Stimulated activated CD4-positive, alpha-beta T cell treated with anti-CD3 and anti-CD28 coated beads, TNF-alpha, amount 100 ng/mL, for 48 hours (primary cell): ENCODE measurements at regions not wholly inside any gene's neighbourhood (a gene's known extent, or its start where the extent isn't known, plus 50 kb on each side); places are given as distances from the start of the nearest gene placed in this dataset.

Source experiments
- DNase-seq, 3 donors: peaks; one replicate each; pipeline ENCODE4 v3.0.0-alpha.2; 2020; ENCODE audit warnings: low read depth in 3 of 3

GRCh38 chr12:60138526-60138925, 542.7 kb downstream of the SLC16A7 start:
- DNase-seq, result no peak

GRCh38 chr12:60144395-60144794, 548.6 kb downstream of the SLC16A7 start:
- no peak for DNase-seq

DNA sequence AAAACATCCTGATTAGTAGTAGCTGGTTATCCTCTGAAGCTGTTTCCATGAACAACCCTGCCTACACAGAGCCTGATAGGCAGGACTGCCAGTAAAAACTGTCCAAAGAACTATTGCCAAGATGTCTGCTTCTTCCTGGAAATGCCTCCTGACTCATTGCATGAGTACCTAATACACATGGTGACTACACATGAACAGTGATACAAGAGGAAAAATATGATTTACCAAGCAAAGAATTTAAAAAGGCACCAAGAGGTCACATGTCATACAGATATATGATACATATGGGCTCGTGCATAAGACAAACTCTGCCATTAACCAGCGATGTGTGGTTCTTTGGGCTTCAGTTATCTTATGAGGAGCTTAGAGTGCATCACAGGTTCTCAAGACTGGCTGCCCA, 552.3 kb downstream of the SLC16A7 start:
- no peak for DNase-seq

DNA sequence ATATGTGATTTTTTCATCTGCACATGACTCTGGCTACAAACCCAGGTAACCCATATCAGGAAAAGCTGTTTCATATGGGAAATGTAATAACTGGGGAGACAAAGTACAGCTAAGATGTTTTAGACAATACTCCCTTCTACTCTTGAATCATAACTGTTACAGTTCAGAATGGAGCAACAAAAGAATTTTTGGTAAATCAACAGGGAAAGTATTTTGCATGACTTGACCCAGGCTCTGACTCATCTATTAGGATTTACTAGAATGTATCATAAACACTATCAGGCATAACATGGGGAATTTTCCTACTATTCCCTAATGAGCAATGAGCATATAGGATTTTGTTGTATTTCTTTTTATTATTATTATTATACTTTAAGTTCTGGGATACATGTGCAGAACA, 553.0 kb downstream of the SLC16A7 start:
- no peak for DNase-seq

- DNase-seq, result no peak
Observed at GRCh38 chr12:60152756-60153155, 556.9 kb downstream of the SLC16A7 start.

DNA sequence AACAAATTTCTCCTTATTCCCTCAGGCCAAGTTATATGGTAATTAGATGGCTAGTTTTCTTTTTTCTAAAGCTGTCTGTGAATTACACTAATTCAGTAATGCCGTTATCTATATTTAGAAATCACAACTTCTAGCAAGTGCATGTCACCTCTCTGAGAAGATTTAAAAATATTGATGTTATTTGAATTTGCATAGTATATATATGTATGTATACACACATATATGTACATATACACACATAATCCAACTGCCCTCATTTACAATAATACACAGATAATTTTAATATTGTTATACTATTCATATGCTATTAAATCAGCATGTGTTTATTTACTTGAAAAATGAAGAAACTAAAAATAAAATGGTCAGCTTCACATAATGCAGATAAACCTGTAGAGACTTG, 563.9 kb downstream of the SLC16A7 start:
- no peak for DNase-seq

DNA sequence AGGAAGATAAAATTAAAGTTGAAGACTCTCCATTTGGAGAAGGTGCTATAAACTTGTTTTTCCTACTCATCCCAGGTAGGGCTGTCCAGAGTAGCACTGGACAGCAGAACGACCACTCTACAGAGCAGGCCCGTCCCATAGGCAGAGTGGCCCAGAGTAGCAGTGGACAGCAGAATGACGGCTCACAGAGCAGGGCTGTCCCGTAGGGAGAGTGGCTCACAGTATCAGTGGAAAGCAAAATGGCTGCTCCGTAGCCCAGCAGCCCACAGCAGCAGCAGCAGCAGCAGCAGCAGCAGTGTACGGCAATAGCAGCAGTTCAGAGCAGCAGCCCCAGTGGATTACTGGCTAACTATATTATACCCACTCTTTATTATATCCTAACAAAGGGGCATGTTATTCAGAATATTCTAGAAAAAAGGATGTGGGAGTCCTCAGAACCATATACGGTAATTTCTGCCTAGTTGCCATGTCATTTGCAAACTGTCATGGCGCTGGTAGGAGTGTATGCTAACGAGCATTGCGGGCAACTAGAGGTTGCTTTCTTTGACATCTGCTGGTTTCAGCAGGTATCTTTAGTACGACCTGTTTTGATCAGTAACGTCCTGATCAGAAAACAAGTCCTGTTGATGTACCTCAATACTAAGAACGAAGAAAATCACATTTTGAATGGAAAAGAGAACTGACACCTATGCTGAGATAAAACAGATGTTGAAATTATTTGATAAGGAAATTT, 567.3 kb downstream of the SLC16A7 start:
- no peak for DNase-seq

- no peak for DNase-seq
Observed at GRCh38 chr12:60165781-60166180, 570.0 kb downstream of the SLC16A7 start.

GRCh38 chr12:60168441-60168840, 572.6 kb downstream of the SLC16A7 start:
- DNase-seq, result no peak

DNA sequence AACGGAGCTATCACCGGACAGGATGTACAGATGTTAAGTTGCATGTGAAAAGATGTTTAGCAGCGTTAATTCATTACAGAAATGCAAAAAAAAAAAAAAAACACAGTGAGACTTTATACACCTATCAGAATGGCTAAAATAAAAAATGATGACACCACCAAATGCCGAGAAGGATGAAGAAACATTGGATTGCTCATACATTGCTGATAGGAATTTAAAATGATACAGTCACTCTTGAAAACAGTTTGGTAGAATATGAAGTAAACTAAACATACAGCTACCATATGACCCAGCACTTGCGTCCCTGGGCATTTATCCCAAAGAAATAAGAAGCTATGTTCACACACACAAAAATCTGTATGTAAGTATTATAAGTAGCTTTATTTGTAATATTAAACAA, 574.1 kb downstream of the SLC16A7 start:
- DNase-seq, result no peak

DNA sequence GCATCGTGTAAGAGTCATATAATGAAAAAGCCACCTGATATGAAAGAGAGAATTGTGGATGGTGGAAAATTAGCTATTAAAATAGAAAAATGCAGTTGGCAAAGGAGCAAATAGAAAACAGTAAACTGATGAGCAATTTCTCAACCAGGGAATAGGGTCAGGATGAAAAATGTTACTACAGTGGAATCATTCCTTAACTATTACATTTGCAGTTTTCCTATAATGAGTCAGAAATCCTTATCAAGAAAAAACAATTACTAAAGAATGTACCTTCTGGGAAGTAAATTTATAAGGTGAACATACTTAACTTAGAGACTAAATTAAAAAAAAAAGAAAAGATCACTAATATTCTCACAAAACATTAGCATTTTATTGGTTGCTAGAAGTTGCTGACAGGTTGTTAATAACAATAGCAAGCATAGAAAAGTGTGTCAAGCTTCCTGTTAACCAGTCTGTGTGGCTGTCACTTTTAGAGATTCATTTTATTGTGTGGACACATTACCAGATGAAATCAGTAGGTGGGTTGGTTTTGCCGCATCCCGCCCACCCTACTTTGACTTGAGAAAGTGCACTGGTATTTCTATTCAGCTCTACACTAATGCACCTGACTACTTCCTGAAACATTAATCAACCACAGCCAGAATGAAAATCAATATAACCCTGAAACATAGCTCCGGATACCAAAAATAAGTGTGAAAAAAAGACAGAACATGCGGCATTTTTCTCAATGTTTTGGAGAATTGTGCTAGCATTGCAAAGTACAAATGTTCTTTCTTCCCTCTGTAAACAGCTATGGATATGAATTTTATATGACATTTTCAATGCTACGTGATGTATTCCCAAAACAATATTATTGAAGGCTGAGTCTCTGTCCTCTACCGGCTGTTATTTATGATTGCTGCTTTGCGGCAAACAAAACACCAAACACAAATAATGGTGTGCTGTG, 576.7 kb downstream of the SLC16A7 start:
- no peak for DNase-seq

- no peak for DNase-seq
Observed at GRCh38 chr12:60173224-60174170, 577.7 kb downstream of the SLC16A7 start.

DNA sequence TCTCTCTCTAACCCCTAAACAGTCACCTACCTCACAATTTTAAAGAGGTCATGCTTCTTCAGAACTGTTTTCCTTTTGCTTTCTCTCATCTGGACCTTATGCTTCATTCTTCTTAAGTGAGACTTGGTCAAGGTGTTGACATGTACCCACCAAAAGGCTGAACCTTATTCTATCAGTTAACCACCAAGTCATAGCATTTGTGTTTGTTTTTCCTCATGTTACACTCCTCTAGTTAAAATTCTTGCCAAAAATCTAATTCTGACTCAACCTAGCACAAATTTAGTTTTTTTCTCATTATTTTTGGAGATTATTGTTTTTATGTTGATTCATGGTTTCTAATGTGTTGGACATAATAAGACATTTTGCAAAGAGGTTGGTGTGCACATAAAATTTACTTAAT, 578.6 kb downstream of the SLC16A7 start:
- DNase-seq, result no peak

GRCh38 chr12:60174941-60175340, 579.1 kb downstream of the SLC16A7 start:
- DNase-seq, result no peak

GRCh38 chr12:60176891-60177290, 581.1 kb downstream of the SLC16A7 start:
- DNase-seq, result no peak

DNA sequence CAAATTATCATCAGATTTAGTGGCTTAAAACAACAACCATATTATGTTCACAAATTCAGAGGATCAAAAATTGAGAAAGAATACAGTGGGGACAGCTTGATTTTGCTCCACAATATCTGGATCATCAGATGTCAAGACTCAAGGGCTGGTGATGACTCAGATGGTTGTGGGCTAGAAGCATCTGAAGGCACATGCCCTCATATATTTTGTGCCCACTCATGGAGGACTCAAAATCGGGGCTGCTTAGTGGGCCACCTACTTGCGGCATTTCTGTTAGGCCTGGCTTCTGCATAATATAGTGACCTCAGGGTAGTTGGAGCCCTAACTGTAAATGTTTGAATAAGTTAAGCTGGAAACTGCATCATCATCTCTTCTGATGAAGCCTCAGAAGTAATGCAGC, 584.5 kb downstream of the SLC16A7 start:
- DNase-seq, result no peak

DNA sequence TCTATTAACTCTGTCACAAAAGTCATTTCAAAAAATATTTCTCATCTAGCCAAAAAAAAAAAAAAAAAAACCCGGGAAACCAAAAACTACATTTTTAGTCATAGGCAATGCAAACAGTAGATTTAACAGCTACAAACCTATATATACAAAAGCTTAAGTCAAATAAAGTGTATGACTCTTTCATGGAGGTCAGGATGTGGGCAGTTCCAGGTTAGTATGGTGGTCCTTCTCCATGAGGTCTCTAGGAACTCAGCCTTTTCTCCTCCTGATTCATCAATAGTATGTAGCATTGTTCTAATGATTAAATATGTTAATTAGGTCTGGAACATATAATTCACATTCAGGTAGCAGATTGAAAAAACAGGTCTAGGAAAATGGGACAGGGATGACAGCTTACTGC, 586.5 kb downstream of the SLC16A7 start:
- DNase-seq, result no peak

- DNase-seq, result no peak
Observed at GRCh38 chr12:60184096-60184495, 588.3 kb downstream of the SLC16A7 start.

GRCh38 chr12:60185060-60185459, 589.2 kb downstream of the SLC16A7 start:
- DNase-seq, result no peak

DNA sequence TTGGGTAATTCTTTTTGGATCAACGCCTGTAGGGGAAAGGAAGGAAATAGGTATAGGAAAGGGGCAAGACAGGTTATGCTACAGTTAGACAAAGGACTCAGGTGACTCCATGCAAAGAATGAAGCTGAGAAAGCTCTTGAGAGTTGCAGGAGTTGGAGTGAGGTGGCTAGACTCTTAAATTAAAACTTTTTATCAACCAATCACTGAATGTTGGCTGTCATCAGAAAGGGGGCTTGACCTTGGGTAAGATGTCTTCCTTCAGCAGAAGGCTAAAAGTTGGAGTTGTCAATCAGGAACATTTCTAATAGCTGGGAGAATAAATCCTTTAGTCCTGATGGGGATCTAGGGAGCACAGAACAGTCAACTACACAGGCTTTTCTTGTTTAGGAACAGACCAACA, 595.4 kb downstream of the SLC16A7 start:
- DNase-seq, result no peak

DNA sequence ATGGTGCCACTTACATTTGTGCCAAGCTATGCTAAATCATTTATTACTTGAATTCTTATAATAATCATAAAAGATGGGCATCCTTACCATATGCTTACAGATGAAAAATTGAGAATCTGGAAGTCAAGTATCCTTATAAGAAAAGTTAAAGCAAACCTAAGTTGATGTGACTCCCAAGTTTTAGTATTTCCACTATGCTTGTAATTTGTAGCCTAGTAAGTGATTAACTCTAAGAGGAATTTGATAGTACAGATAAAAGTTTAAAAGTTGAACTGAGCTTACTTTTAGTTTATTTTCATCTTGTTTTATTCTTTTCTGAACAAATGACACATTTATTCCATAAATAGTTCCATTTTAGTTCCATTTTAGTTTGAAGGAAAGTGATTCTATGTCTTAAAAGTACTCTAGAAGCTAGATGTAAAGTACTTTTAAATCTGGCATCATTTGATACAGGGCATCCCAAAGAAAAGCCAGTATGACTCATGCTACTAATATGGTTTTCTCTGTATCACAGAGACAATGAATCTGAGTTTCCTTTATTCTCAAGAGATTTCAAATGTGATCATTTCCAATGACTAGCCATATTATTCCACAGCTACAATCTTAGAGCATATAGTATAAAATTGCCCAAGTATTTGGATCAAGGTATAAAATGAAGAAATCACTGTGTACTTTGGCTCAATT, 596.0 kb downstream of the SLC16A7 start:
- no peak for DNase-seq
